ENCODE measurements at regions not wholly inside any gene's neighbourhood (a gene's known extent, or its start where the extent isn't known, plus 50 kb on each side); places are given as distances from the start of the nearest gene placed in this dataset.

GRCh38 chr1:194118086-194118485 is 931.7 kb upstream of the B3GALT2 start:
- TF ChIP-seq SIN3A (IDR thresholded peaks at IDR 0.05; ENCODE audit: borderline replicate concordance, insufficient read depth, low read length) (no peak), POLR2AphosphoS5 (IDR thresholded peaks at IDR 0.05; ENCODE audit: low read depth, low read length) (no peak), REST (IDR thresholded peaks at IDR 0.05; ENCODE audit: insufficient read depth in 1 of 2, low read depth in 2 of 2, low read length in 2 of 2) (no peak), TAF1 (IDR thresholded peaks at IDR 0.05; ENCODE audit: borderline replicate concordance, insufficient read depth, low read length) (no peak), FOXP2 (optimal IDR thresholded peaks at IDR 0.05; ENCODE audit: borderline replicate concordance, extremely low read depth, extremely low read length, insufficient read depth) (no peak)
